HG03097 (cell line): ENCODE measurements at regions not wholly inside any gene's neighbourhood (a gene's known extent, or its start where the extent isn't known, plus 50 kb on each side); places are given as distances from the start of the nearest gene placed in this dataset.

Experiments used
- ATAC-seq: cut with Tn5 transposase; IDR thresholded peaks from one replicate; pipeline ENCODE4 v1.9.1; 2021; ENCODE audit not compliant: unreplicated experiment, low FRiP score

DNA sequence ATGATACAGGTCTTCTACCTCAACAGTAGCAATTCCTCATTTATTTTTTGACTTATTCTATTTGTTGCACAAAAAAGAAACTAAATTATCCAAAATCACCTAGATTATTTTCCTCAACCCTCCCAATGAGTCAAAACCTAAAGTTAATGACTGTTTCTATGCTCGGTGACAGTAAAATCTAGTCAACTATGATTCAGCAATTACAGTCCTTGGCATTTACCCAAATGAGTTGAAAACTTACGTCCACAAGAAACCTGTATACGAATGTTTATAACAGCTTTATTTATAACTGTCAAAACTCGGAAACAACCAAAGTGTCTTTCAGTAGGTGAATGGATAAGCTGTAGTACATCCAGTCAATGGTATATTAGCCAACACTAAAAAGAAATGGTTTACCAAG, 439.3 kb downstream of the CBLN2 start:
- no peak for ATAC-seq

- no peak for ATAC-seq
Measured at GRCh38 chr18:72102412-72102811, 441.7 kb downstream of the CBLN2 start.

DNA sequence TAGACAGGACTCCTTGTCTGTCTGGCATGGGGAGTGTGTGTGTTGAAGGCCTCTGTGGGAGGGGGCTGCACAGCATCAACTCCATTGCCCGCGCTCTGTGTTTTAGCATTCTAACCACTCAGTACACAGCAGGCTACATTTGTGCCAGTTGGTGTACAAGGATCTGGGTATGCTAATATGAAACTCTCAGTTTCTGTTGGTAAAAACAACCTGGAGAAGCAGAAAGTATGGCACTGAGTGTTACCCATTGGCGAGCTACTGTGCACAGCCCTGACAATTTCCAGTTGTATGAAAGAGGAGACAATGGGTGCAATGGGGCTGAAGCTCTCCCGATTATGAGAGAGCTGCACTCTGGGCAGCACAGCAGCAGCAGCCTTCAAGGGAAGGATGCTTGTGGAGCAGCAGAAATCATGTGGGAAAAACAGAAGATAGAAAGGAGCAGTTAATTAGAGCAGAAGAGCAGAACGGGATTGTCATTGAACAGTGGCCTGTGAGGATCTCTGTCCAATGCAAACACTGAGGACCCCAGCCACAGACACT, 443.6 kb downstream of the CBLN2 start:
- ATAC-seq = no peak

GRCh38 chr18:72091369-72091768, 452.8 kb downstream of the CBLN2 start:
- no peak for ATAC-seq

- ATAC-seq = no peak
Measured at GRCh38 chr18:72089432-72089831, 454.7 kb downstream of the CBLN2 start.

- no peak for ATAC-seq
Measured at GRCh38 chr18:72086421-72086820, 457.7 kb downstream of the CBLN2 start.

DNA sequence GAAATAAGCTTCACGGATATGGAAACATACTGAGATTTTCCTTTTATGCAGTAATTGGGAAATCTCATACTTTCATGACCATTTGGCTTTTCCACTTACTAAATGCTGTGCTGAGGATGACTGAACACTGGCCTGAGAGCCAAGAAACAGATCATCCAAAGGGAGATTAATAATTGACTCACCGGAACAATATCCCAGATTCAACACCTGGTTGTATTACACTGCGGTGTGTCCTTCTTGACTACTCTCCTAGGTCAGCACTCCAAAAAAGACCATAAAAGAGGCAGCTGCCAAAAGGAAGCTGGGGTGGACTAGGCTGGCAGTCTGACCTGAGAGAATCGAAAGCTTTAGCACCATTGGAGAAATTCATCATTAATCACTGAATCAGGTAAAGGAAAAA, 469.1 kb downstream of the CBLN2 start:
- ATAC-seq = no peak

- no peak for ATAC-seq
Measured at GRCh38 chr18:72063001-72063400, 481.1 kb downstream of the CBLN2 start.

GRCh38 chr18:72058851-72059250, 485.3 kb downstream of the CBLN2 start:
- no peak for ATAC-seq

DNA sequence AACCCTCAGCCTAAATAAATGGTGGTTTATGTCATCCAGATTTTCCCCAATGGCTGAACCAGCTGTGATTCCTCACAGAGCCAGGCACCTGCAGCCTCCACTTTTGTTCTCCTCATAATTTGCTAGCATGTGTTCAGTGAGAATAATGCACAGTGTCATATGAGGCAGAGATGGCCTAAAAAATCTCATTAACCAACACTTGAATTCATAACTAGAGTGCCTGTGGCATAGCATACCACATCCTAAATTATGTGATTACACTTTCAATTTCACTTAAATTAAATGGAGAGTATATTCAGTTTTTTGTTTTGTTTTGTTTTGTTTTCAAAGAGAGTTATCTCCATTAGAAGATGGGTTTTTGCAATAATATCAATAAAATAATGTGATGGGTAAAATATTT, 488.0 kb downstream of the CBLN2 start:
- ATAC-seq = no peak

GRCh38 chr18:72041313-72042032, 502.7 kb downstream of the CBLN2 start:
- ATAC-seq = no peak

DNA sequence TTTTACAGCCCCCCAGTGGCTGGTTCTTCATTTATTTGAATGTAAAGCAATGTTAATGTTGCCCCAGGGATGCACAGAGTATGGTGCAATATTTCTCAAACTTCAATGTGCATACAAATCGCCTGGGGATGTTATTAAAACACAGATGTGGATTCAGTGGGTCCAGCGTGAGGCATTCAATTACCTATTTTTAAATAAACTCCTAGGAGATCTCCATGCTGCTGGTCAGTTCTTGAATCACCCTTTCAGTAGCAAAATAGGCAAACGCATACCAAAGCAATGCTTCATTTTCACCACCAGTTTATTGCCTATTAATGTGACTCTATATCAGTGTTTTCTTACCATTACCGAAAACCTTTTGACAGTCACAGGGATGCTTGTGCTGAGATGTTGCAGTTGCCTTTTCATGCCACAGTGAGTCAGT, 530.7 kb downstream of the CBLN2 start:
- no peak for ATAC-seq

- no peak for ATAC-seq
Measured at GRCh38 chr18:71998547-71999097, 545.5 kb downstream of the CBLN2 start.

GRCh38 chr18:71995904-71996465, 548.2 kb downstream of the CBLN2 start:
- ATAC-seq = no peak

GRCh38 chr18:71994273-71994672, 549.9 kb downstream of the CBLN2 start:
- ATAC-seq = no peak

- no peak for ATAC-seq
Measured at GRCh38 chr18:71989616-71990015, 554.5 kb downstream of the CBLN2 start.

GRCh38 chr18:71986351-71987050, 557.6 kb downstream of the CBLN2 start:
- no peak for ATAC-seq

- no peak for ATAC-seq
Measured at GRCh38 chr18:71976744-71977143, 567.4 kb downstream of the CBLN2 start.

DNA sequence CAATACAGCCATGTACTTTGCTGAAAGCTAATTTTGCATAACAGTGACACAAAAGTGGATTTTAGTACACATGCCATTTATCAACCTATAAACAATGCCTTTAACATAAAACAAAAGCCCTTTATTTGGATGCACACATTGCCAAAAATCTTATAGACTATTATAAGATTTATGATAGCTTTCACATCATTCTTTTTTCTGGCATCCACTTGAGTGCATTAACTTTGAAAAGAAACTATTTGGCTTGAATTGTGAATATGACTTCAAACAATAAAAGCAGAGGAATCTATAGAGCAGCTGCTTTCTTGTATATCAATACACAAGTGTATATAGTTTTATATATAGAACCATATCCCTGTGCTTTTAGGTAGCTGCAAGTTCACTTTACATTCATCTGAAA, 577.4 kb downstream of the CBLN2 start:
- ATAC-seq = no peak

GRCh38 chr18:71958605-71959004, 585.5 kb downstream of the CBLN2 start:
- ATAC-seq = no peak

DNA sequence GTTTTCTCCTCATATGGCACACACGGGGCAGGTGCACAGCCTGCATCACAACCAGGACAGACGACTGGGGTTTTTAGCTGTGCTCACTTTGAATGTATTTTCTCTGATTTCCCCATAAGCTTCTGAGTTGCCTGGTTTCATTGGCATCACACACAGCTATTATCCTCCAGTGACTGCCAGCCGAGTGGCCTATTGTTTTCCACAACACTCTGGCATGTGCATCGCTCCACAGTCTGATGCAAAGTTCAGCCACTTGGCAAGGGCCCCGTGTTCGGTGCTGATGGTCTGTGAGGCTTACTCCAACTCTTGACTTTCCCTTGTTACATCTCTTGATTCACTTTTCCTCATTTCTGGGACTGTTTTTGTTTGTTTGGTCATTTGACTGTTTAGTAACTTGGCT, 593.1 kb downstream of the CBLN2 start:
- no peak for ATAC-seq
